GM21515 (cell line): ENCODE measurements at regions not wholly inside any gene's neighbourhood (a gene's known extent, or its start where the extent isn't known, plus 50 kb on each side); places are given as distances from the start of the nearest gene placed in this dataset.

Source experiments
- ATAC-seq: cut with Tn5 transposase; IDR thresholded peaks from one replicate; pipeline ENCODE4 v1.9.1; 2021; ENCODE audit not compliant: unreplicated experiment

GRCh38 chr1:81126989-81127581 lies 673.6 kb upstream of the ADGRL2 start:
- no peak for ATAC-seq

- ATAC-seq: no peak
These were observed 675.1 kb upstream of the ADGRL2 start for GRCh38 chr1:81125672-81126071.

- ATAC-seq: no peak
These were observed 679.4 kb upstream of the ADGRL2 start for GRCh38 chr1:81121306-81121705.

- no peak for ATAC-seq
These were observed 681.4 kb upstream of the ADGRL2 start for GRCh38 chr1:81119319-81119718.

- no peak for ATAC-seq
These were observed 682.2 kb upstream of the ADGRL2 start for GRCh38 chr1:81118550-81118949.

GRCh38 chr1:81115422-81115821 lies 685.3 kb upstream of the ADGRL2 start:
- no peak for ATAC-seq

GRCh38 chr1:81114191-81114590 lies 686.5 kb upstream of the ADGRL2 start:
- no peak for ATAC-seq

- ATAC-seq: no peak
These were observed 687.0 kb upstream of the ADGRL2 start for GRCh38 chr1:81113688-81114087.

- no peak for ATAC-seq
These were observed 688.9 kb upstream of the ADGRL2 start for GRCh38 chr1:81111818-81112217.

- no peak for ATAC-seq
These were observed 691.7 kb upstream of the ADGRL2 start for GRCh38 chr1:81109038-81109437.

GRCh38 chr1:81097860-81098259 lies 702.9 kb upstream of the ADGRL2 start:
- no peak for ATAC-seq

GRCh38 chr1:81073580-81073979 lies 727.2 kb upstream of the ADGRL2 start:
- ATAC-seq: no peak

GRCh38 chr1:81071969-81072753 lies 728.6 kb upstream of the ADGRL2 start:
- no peak for ATAC-seq

GRCh38 chr1:81071072-81071858 lies 729.5 kb upstream of the ADGRL2 start:
- no peak for ATAC-seq

- ATAC-seq: no peak
These were observed 730.9 kb upstream of the ADGRL2 start for GRCh38 chr1:81069856-81070255.

GRCh38 chr1:81068726-81069125 lies 732.0 kb upstream of the ADGRL2 start:
- ATAC-seq: no peak

GRCh38 chr1:81053826-81054225 lies 746.9 kb upstream of the ADGRL2 start:
- ATAC-seq: no peak

GRCh38 chr1:81052162-81052561 lies 748.6 kb upstream of the ADGRL2 start:
- no peak for ATAC-seq

- no peak for ATAC-seq
These were observed 750.3 kb upstream of the ADGRL2 start for GRCh38 chr1:81050390-81050789.

- no peak for ATAC-seq
These were observed 756.0 kb upstream of the ADGRL2 start for GRCh38 chr1:81044708-81045107.

GRCh38 chr1:81042225-81042624 lies 758.5 kb upstream of the ADGRL2 start:
- no peak for ATAC-seq

- no peak for ATAC-seq
These were observed 766.4 kb upstream of the ADGRL2 start for GRCh38 chr1:81034291-81034690.
